ENCODE measurements at regions not wholly inside any gene's neighbourhood (a gene's known extent, or its start where the extent isn't known, plus 50 kb on each side); places are given as distances from the start of the nearest gene placed in this dataset.

GRCh38 chr4:176009254-176009653 lies 56.4 kb upstream of the WDR17 start:
- intact Hi-C loops (cut with micrococcal nuclease) = no loop called here

DNA sequence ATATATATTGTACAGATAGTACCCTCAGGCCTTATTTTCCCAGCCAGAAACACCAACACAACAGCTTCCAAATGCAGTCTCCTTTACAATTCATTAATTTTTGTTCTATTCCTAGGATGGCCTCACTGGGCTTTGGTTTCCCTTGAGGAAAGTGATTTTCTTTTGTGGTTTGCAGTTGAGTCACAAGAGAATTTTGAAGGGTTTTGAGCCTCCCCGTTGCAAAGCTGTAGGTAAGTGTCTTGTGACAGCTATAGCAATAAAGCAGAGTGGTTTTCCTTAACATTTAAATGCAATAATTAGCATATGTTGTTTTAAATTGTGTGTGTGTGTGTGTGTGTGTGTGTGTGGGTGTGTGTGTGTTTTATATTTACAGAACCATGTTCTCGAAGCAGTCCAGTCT lies 54.1 kb upstream of the WDR17 start:
- intact Hi-C loops (cut with micrococcal nuclease) = no loop called here

DNA sequence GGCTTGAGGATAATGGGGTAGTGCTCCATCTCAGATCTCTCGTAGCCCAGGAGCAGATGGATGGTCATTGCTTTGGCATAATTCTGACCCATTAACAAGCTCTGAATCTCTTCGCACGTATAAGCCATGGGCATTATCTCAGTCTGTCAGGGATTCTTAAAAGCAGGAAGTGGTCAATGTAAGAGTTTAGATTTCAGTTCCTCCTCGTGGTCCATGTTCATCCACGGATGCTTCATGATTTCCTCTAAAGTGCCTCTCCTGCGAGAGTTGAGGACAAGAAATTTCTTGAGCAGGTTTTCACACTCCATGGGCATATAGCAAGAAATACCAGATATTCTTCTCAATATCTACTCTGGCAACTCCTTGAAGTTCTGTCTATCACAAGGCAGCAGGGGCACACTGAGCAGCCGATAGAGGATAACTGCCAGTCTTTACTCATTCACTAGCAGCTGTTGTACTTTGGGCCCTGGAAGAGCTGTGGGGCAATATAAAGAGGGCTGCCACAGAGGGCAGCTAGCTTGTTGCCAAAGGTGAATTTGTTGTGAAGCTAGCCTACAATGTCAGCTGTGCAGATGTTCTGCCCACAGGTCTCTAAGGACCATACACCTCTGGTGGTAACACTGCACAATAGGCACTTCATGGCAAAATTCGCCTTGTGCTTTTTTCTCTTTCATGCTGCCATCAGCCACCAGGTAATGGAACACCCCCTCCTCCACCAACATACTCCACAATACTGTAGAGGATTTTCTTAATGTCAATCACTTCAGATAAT lies 52.0 kb upstream of the WDR17 start:
- intact Hi-C loops (cut with micrococcal nuclease) = no loop called here

DNA sequence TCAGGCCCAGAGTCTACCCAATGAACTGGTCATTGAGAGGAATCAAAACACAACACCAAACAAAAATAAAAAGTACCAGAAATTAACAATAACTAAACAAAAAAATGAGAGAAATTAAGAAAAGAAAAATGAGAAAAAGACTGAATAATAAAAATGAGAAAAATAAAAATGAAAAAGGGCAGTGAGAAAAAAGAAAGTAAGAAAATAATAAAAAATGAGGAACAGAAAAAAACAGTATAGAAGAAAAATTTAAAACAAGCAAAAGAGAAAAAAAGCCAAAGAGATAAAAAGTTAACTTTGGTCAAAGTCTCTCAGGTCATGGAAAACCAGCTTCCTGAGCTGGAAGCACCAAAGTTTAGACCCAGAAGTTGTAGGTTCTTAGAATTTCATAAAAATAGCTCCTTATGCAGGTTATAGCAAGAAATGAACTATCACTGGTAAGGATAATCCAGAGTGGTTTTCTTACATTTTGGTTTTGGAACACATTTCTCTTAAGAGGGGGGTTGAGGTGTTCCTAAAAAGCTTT lies 51.0 kb upstream of the WDR17 start:
- intact Hi-C loops (cut with micrococcal nuclease) = no loop called here
